ENCODE measurements at regions not wholly inside any gene's neighbourhood (a gene's known extent, or its start where the extent isn't known, plus 50 kb on each side); places are given as distances from the start of the nearest gene placed in this dataset.

DNA sequence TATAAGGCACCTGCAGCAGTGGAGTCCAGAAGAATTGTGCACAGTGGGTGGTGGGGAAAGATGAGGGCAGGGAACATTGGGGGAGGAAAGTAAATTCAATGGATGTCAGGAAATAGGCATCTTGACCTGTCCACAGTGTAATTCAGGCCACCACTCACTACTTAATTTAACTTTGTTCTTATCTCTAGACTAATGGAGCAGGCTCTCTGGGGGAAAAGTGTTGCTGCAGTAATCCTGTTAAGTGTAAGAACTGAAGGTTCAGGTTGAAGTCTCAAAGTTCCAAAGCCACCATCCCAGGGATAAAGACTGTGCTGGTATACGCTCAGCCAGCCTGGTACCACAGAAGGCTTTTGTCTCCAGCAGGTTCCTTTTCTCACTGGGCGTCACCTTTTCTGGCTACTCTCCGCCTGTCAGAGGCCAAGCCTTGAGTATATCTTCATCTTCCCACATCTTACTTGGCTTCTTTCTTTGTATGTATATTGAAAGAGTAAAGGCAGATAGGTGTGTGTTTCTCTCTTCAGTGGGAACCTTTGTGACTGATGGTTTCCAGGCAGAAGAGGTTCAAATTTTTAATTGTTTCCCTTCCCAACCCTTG, 150.9 kb upstream of the DMRT1 start:
- Histone ChIP-seq H3K4me1 (ENCODE audit: control insufficient read depth, insufficient read depth, low read length) (peaks cover 4% of the 10 kb centered on the region), H3K9me3 (ENCODE audit: control insufficient read depth, insufficient read depth, low read length) (no peaks in the 10 kb centered on the region), H3K4me3 (ENCODE audit: low read depth, low read length) (no peak overlapping the region), H3K36me3 (ENCODE audit: control insufficient read depth, insufficient read depth, low read length) (no peaks in the 10 kb centered on the region), H3K9ac (ENCODE audit: low read depth, low read length) (no peak overlapping the region), H3K27me3 (ENCODE audit: control insufficient read depth, insufficient read depth, low read length) (no peaks in the 10 kb centered on the region)

DNA sequence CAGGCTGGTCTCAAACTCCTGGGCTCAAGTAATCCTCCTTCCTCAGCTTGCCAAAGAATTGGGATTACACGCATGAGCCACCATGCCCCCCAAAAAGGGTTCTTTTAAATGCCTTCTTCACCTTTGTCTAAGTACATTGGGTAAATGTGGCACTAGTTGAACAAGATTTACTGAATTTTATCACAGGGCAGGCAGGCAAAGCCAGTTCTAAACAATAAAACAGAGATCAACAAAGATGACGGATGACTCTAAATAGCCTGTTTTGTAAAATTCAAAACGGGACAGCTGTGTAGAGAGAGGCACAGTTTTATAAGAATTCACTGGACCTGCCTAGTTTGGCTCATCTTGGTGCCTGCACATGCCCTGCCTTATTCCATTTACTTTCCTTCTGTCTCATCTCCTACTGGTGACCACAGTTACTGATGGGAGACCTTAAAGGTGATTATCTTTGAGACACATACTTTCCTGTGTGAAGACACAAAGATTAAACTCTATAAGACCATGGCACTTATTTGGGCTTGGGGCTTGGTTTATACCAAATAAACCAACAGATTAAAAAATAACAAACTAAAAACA, 149.6 kb upstream of the DMRT1 start:
- no peak overlapping the region for H3K9ac ChIP-seq (ENCODE audit: low read depth, low read length)
- no peaks in the 10 kb centered on the region for H3K27me3 ChIP-seq (ENCODE audit: control insufficient read depth, insufficient read depth, low read length)
- no peaks in the 10 kb centered on the region for H3K9me3 ChIP-seq (ENCODE audit: control insufficient read depth, insufficient read depth, low read length)
- peaks cover 4% of the 10 kb centered on the region for H3K4me1 ChIP-seq (ENCODE audit: control insufficient read depth, insufficient read depth, low read length)
- no peak overlapping the region for H3K4me3 ChIP-seq (ENCODE audit: low read depth, low read length)
- H3K36me3 ChIP-seq (ENCODE audit: control insufficient read depth, insufficient read depth, low read length) = no peaks in the 10 kb centered on the region

DNA sequence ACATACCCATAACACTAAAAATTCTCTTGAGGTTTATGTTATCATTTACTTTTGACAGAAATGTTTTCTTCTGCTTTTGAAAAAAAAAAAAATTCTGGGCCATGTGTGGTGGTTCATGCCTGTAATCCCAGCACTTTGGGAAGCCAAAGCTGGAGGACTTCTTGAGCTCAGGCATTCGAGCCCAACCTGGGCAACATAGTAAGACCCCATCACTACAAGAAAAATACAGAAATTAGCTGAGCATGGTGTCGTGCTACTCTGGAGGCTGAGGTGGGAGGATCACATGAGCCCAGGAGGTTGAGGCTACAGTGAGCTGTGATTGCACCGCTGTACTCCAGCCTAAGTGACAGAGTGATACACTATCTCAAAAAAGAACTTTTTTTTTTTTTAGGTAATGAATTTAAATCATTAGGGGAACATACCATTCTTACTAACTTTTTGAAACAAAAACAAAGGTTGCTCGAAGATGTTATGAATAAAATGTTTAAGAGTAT, 148.8 kb upstream of the DMRT1 start:
- Histone ChIP-seq H3K9me3 (ENCODE audit: control insufficient read depth, insufficient read depth, low read length) (no peaks in the 10 kb centered on the region), H3K4me1 (ENCODE audit: control insufficient read depth, insufficient read depth, low read length) (peaks cover 4% of the 10 kb centered on the region), H3K9ac (ENCODE audit: low read depth, low read length) (no peak overlapping the region), H3K36me3 (ENCODE audit: control insufficient read depth, insufficient read depth, low read length) (no peaks in the 10 kb centered on the region), H3K4me3 (ENCODE audit: low read depth, low read length) (no peak overlapping the region), H3K27me3 (ENCODE audit: control insufficient read depth, insufficient read depth, low read length) (no peaks in the 10 kb centered on the region)

DNA sequence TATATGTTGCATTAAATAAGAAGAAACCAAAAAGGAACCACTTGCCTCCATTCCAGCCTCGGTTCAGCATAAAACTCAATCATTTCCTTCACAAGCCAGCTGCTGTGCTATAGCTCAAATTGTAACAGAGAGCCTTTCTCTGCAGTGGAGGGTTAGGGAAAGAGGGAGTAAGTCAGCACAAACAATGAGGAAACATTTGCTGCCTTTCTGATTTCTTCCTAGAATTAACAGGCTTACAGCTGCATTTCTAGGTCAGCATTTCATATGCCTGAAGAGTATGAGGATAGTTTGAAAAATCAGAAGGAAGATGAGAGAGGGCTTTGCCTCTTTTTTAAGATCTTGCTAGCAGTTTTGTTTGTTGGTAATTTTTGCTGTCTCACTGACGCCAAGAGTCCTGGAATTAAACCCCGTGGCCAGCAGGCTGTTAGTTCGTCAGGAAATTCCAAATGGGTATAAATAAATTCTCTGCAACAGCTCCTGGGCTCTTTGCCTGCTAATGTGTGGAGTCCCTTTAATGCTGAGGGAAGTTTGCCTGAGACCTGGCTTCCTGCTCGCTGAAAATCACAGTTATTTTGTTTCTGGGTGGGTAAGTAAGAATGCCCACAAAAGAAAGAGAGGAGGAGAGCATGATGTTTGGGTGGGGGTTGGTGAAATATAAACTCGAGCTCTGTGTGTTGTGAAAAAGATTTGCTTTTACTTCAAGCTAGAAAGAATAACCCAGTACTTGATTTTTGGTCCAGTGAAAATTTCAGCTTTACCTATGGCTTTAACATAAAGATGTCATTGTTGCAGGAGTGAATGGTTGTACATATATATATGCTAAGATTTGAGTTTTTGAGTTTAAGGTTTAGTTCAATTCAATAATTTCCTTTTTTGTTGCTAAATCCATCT, 148.1 kb upstream of the DMRT1 start:
- H3K4me1 ChIP-seq (ENCODE audit: control insufficient read depth, insufficient read depth, low read length) = peaks cover 4% of the 10 kb centered on the region
- H3K9ac ChIP-seq (ENCODE audit: low read depth, low read length) = no peak overlapping the region
- H3K9me3 ChIP-seq (ENCODE audit: control insufficient read depth, insufficient read depth, low read length) = no peaks in the 10 kb centered on the region
- no peaks in the 10 kb centered on the region for H3K27me3 ChIP-seq (ENCODE audit: control insufficient read depth, insufficient read depth, low read length)
- no peak overlapping the region for H3K4me3 ChIP-seq (ENCODE audit: low read depth, low read length)
- H3K36me3 ChIP-seq (ENCODE audit: control insufficient read depth, insufficient read depth, low read length) = no peaks in the 10 kb centered on the region

DNA sequence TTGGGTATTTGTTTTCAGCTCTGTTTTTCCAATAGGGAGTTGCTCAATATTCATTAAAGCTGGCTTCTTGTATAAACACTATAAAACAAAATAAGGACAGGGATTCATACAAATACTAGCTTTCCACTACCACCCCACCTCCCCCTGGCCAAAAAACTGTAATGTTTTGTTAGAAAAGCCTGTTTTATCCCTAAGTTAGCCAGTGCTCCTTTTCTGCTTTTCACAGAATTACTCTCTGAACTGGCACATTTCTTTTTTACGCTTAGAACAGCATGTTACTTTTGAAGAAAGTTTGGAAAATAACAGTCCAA, 147.4 kb upstream of the DMRT1 start:
- Histone ChIP-seq H3K27me3 (ENCODE audit: control insufficient read depth, insufficient read depth, low read length) (no peaks in the 10 kb centered on the region), H3K4me1 (ENCODE audit: control insufficient read depth, insufficient read depth, low read length) (peaks cover 4% of the 10 kb centered on the region), H3K4me3 (ENCODE audit: low read depth, low read length) (no peak overlapping the region), H3K9me3 (ENCODE audit: control insufficient read depth, insufficient read depth, low read length) (no peaks in the 10 kb centered on the region), H3K36me3 (ENCODE audit: control insufficient read depth, insufficient read depth, low read length) (no peaks in the 10 kb centered on the region), H3K9ac (ENCODE audit: low read depth, low read length) (no peak overlapping the region)

DNA sequence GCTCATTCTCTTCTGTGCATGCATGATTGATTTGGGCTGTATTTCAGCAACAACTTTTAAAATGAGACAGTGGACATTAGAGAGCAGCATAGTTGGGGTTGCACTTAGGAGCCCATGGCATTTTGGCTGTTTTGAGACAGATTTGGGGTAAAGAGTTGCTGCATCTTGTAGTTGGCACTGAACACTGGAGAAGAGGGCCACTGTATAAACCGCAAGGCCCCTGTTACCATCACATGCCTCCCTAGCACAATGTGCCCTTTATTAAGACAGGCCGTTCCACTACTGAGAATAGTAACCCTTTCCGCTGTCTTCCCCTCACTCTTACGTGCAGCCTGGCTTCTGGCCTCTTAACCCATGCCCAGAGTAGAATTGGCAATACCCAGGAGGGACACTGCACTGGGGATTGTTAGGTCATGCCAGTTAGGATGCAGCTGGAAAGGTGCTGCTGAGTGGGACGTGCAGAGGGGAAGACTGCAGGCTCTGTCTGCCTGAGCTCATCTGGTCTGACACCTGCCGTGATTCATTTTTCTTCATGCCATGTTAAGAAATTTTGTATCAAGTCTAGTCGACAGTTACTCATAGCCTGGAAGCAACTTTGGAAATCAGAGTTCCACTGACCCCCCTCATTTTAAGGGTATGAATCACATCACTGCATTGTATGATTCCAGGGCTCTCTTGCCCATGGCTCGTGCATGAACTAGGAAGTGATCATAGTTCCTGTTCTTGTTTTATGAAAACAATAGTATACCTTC, 146.9 kb upstream of the DMRT1 start:
- Histone ChIP-seq H3K4me1 (ENCODE audit: control insufficient read depth, insufficient read depth, low read length) (peaks cover 4% of the 10 kb centered on the region), H3K36me3 (ENCODE audit: control insufficient read depth, insufficient read depth, low read length) (no peaks in the 10 kb centered on the region), H3K9ac (ENCODE audit: low read depth, low read length) (no peak overlapping the region), H3K4me3 (ENCODE audit: low read depth, low read length) (no peak overlapping the region), H3K27me3 (ENCODE audit: control insufficient read depth, insufficient read depth, low read length) (no peaks in the 10 kb centered on the region), H3K9me3 (ENCODE audit: control insufficient read depth, insufficient read depth, low read length) (no peaks in the 10 kb centered on the region)

DNA sequence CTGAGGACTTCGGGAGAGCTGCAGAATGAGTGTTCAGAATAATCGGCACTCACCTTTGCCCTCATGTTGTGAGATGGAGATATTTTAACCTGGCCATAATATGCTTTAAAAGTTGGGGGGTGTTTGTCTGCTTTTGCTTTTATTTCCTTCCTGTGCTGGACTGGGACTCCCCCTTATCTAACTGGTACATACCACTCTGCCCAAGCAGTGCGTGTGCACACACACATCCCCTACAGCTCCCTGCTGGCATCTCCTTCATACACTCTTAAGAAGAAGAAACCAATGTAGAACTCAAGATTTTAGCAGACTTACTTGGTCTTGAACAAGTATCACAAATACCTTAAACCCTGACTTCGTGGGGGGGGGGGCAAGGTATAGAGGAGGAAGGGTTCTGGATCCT, 146.2 kb upstream of the DMRT1 start:
- Histone ChIP-seq H3K4me1 (ENCODE audit: control insufficient read depth, insufficient read depth, low read length) (peaks cover 3% of the 10 kb centered on the region), H3K9ac (ENCODE audit: low read depth, low read length) (no peak overlapping the region), H3K4me3 (ENCODE audit: low read depth, low read length) (no peak overlapping the region), H3K27me3 (ENCODE audit: control insufficient read depth, insufficient read depth, low read length) (no peaks in the 10 kb centered on the region), H3K9me3 (ENCODE audit: control insufficient read depth, insufficient read depth, low read length) (no peaks in the 10 kb centered on the region), H3K36me3 (ENCODE audit: control insufficient read depth, insufficient read depth, low read length) (no peaks in the 10 kb centered on the region)

DNA sequence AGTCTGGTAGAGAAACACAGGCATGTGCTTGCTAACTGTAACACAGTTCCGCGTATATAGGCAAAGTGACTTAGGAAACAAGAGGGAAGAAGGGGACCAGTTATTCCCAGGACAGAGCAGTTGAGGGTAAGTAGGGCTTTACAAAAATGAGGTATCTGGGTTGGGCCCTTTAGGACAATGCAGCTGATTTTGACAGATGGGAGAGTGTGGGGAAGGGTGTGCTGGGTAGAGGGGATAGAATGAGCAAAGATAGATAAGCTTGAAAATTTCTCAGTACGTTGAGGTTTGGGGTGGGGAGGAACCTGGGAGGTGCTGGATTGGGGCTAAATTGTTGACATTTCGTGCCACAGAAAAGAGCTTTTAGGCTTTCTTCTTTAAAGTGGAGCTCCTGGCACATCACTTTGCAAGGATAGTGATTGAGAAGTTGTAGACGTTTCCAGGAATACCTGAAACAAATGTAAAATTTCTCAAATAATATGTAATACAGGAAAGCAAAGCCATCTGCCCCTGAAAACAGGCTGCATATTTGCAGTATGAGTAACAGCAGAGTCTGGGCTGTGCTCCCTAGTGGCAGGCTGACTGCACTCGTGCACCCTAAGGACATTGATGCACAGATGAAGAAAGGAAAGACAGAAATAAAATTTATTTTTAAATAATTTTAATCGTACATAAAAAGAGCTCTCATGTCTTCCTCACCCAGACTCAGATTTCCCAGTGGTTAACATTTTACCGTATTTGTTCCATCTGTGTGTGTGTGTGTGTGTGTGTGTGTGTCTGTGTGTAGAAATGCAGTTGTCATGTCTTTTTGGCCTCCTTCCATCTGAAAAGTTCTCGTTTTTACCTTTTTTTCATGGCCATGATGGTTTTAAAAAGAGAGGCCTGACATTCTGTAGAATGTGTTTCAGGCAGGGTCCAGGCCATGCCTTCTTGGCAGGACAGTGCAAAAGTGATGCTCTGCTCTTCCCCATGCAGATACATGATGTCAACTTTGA, 144.9 kb upstream of the DMRT1 start:
- no peaks in the 10 kb centered on the region for H3K9me3 ChIP-seq (ENCODE audit: control insufficient read depth, insufficient read depth, low read length)
- H3K36me3 ChIP-seq (ENCODE audit: control insufficient read depth, insufficient read depth, low read length) = no peaks in the 10 kb centered on the region

DNA sequence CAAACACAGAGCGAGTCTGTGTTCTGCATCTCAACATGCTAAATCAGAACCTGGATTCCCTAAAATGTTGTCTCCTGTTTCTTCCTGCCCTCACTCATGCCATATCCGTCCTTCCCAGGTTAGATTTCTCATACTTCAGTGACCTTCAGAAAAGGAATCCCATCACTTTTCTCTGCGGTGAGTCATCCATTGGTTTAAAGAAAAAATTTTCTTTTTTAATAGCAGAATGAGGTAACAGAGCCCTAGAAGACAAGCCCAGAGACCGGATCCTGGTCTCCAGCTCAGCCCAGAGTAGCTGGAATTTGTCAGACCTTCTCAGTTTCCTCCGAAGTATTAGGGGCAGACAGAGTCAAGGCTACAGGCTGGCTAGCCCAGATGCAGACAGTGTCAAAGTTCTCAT, 143.2 kb upstream of the DMRT1 start:
- Histone ChIP-seq H3K9ac (ENCODE audit: low read depth, low read length) (no peak overlapping the region), H3K27me3 (ENCODE audit: control insufficient read depth, insufficient read depth, low read length) (no peaks in the 10 kb centered on the region), H3K4me3 (ENCODE audit: low read depth, low read length) (no peak overlapping the region), H3K9me3 (ENCODE audit: control insufficient read depth, insufficient read depth, low read length) (no peaks in the 10 kb centered on the region), H3K4me1 (ENCODE audit: control insufficient read depth, insufficient read depth, low read length) (no peaks in the 10 kb centered on the region), H3K36me3 (ENCODE audit: control insufficient read depth, insufficient read depth, low read length) (no peaks in the 10 kb centered on the region)

More for the DNA sequence above, 144.9 kb upstream of the DMRT1 start:
- no peaks in the 10 kb centered on the region for H3K27me3 ChIP-seq (ENCODE audit: control insufficient read depth, insufficient read depth, low read length)
- H3K9ac ChIP-seq (ENCODE audit: low read depth, low read length) = no peak overlapping the region
- no peaks in the 10 kb centered on the region for H3K4me1 ChIP-seq (ENCODE audit: control insufficient read depth, insufficient read depth, low read length)
- no peak overlapping the region for H3K4me3 ChIP-seq (ENCODE audit: low read depth, low read length)

DNA sequence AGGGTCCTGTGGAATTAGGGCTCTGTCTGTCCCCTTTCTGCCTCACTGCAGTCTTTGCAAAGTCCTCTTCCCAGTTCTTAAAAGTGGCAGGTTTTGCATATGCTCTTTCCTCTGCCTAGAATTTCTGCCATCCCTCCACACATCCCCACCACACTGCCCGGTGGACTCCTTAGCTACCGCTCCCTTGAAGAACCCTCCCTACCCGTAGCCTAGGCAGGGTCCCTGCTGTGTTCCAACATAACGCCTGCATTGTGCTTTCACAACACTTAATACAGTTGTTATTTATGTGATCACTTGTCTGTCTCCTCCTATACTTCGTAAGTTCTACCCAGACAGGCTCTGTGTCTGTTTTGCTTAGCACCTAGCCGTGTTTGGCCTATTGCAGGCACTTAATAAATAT, 142.5 kb upstream of the DMRT1 start:
- no peaks in the 10 kb centered on the region for H3K9me3 ChIP-seq (ENCODE audit: control insufficient read depth, insufficient read depth, low read length)
- no peak overlapping the region for H3K4me3 ChIP-seq (ENCODE audit: low read depth, low read length)
- no peak overlapping the region for H3K9ac ChIP-seq (ENCODE audit: low read depth, low read length)
- no peaks in the 10 kb centered on the region for H3K27me3 ChIP-seq (ENCODE audit: control insufficient read depth, insufficient read depth, low read length)
- no peaks in the 10 kb centered on the region for H3K36me3 ChIP-seq (ENCODE audit: control insufficient read depth, insufficient read depth, low read length)
- H3K4me1 ChIP-seq (ENCODE audit: control insufficient read depth, insufficient read depth, low read length) = no peaks in the 10 kb centered on the region

DNA sequence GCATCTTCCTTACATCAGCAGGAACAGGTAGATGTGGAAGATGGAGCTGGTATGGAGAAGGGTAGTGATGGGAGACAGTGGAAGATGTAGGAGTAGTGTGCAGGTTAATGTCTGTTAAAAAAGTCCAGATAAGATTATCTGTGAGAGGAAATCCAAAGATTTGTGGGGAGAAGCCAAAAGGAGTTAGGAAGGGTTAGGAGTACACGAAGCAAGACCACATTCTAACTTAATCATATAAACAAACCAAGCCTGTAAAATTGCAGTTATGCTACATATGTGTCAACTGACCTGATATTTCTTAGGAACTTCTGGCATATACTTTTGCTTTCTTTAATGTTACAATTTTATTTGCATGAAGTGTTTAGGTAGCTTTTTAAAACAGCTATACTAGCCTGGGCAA, 142.1 kb upstream of the DMRT1 start:
- no peaks in the 10 kb centered on the region for H3K4me1 ChIP-seq (ENCODE audit: control insufficient read depth, insufficient read depth, low read length)
- H3K9ac ChIP-seq (ENCODE audit: low read depth, low read length) = no peak overlapping the region
- no peaks in the 10 kb centered on the region for H3K36me3 ChIP-seq (ENCODE audit: control insufficient read depth, insufficient read depth, low read length)
- no peaks in the 10 kb centered on the region for H3K27me3 ChIP-seq (ENCODE audit: control insufficient read depth, insufficient read depth, low read length)
- H3K4me3 ChIP-seq (ENCODE audit: low read depth, low read length) = no peak overlapping the region
- no peaks in the 10 kb centered on the region for H3K9me3 ChIP-seq (ENCODE audit: control insufficient read depth, insufficient read depth, low read length)
